ENCODE measurements at regions not wholly inside any gene's neighbourhood (a gene's known extent, or its start where the extent isn't known, plus 50 kb on each side); places are given as distances from the start of the nearest gene placed in this dataset.

GRCh38 chr6:45822873-45823272 lies 192.8 kb downstream of the CLIC5 start:
- no peak for DNase-seq
- Histone ChIP-seq H4K20me1 (ENCODE audit: insufficient read depth, low read length) (no peaks in the 10 kb centered on the region), H3K4me3 (ENCODE audit: low read length) (no peak overlapping the region), H3K79me2 (ENCODE audit: low read length) (no peaks in the 10 kb centered on the region), H3K27ac (ENCODE audit: low read length) (no peak overlapping the region), H3K36me3 (replicated peaks; ENCODE audit: insufficient read depth, low read length) (no peaks in the 10 kb centered on the region), H3K27me3 (replicated peaks; ENCODE audit: insufficient read depth, low read length) (no peaks in the 10 kb centered on the region), H3K4me1 (ENCODE audit: low read length) (no peaks in the 10 kb centered on the region), H3K9me3 (replicated peaks; ENCODE audit: insufficient read depth, low read length) (no peaks in the 10 kb centered on the region), H3K9ac (ENCODE audit: low read length) (no peak overlapping the region), H3F3A (ENCODE audit: insufficient read depth, low read length) (no peaks in the 10 kb centered on the region), H3K9me2 (replicated peaks; ENCODE audit: insufficient read depth, low read length) (no peaks in the 10 kb centered on the region), H3K4me2 (ENCODE audit: low read depth, low read length) (no peak overlapping the region), H2AFZ (ENCODE audit: low read length) (no peak overlapping the region)
- TF ChIP-seq EZH2 (optimal IDR thresholded peaks at IDR 0.05; ENCODE audit: low read depth, low read length) (no peak), CTCF (IDR thresholded peaks at IDR 0.05; ENCODE audit: low read length) (no peak), EZH2phosphoT487 (IDR thresholded peaks at IDR 0.05; ENCODE audit: low read length) (no peak)

GRCh38 chr6:45822246-45822812 lies 193.3 kb downstream of the CLIC5 start:
- Histone ChIP-seq H2AFZ (ENCODE audit: low read length) (no peak overlapping the region), H3K9me2 (replicated peaks; ENCODE audit: insufficient read depth, low read length) (no peaks in the 10 kb centered on the region), H3K4me1 (ENCODE audit: low read length) (no peaks in the 10 kb centered on the region), H3K36me3 (replicated peaks; ENCODE audit: insufficient read depth, low read length) (no peaks in the 10 kb centered on the region), H3K4me2 (ENCODE audit: low read depth, low read length) (no peak overlapping the region), H3K79me2 (ENCODE audit: low read length) (no peaks in the 10 kb centered on the region), H3F3A (ENCODE audit: insufficient read depth, low read length) (no peaks in the 10 kb centered on the region), H3K27me3 (replicated peaks; ENCODE audit: insufficient read depth, low read length) (no peaks in the 10 kb centered on the region), H3K9ac (ENCODE audit: low read length) (no peak overlapping the region), H3K9me3 (replicated peaks; ENCODE audit: insufficient read depth, low read length) (no peaks in the 10 kb centered on the region), H3K4me3 (ENCODE audit: low read length) (no peak overlapping the region), H4K20me1 (ENCODE audit: insufficient read depth, low read length) (no peaks in the 10 kb centered on the region), H3K27ac (ENCODE audit: low read length) (no peak overlapping the region)
- no peak for DNase-seq
- TF ChIP-seq CTCF (IDR thresholded peaks at IDR 0.05; ENCODE audit: low read length): no peak
- no peak for TF ChIP-seq EZH2 (optimal IDR thresholded peaks at IDR 0.05; ENCODE audit: low read depth, low read length)
- TF ChIP-seq EZH2phosphoT487 (IDR thresholded peaks at IDR 0.05; ENCODE audit: low read length): no peak

GRCh38 chr6:45818655-45819054 lies 197.0 kb downstream of the CLIC5 start:
- H3K4me2 ChIP-seq (ENCODE audit: low read depth, low read length): no peak overlapping the region
- no peak for DNase-seq

More at GRCh38 chr6:45818655-45819054, 197.0 kb downstream of the CLIC5 start:
- Histone ChIP-seq H3K27ac (ENCODE audit: low read length) (no peak overlapping the region), H4K20me1 (ENCODE audit: insufficient read depth, low read length) (no peaks in the 10 kb centered on the region), H3K9me3 (replicated peaks; ENCODE audit: insufficient read depth, low read length) (no peaks in the 10 kb centered on the region), H3K9me2 (replicated peaks; ENCODE audit: insufficient read depth, low read length) (no peaks in the 10 kb centered on the region), H3K27me3 (replicated peaks; ENCODE audit: insufficient read depth, low read length) (no peaks in the 10 kb centered on the region), H3K36me3 (replicated peaks; ENCODE audit: insufficient read depth, low read length) (no peaks in the 10 kb centered on the region), H3K9ac (ENCODE audit: low read length) (no peak overlapping the region), H3F3A (ENCODE audit: insufficient read depth, low read length) (0 out of 2 replicates have a peak, but pooled peaks cover 4% of the 10 kb centered on the region), H3K4me3 (ENCODE audit: low read length) (no peak overlapping the region), H3K4me1 (ENCODE audit: low read length) (peaks cover 10% of the 10 kb centered on the region), H2AFZ (ENCODE audit: low read length) (no peak overlapping the region), H3K79me2 (ENCODE audit: low read length) (no peaks in the 10 kb centered on the region)
- TF ChIP-seq EZH2 (optimal IDR thresholded peaks at IDR 0.05; ENCODE audit: low read depth, low read length) (no peak), EZH2phosphoT487 (IDR thresholded peaks at IDR 0.05; ENCODE audit: low read length) (no peak), CTCF (IDR thresholded peaks at IDR 0.05; ENCODE audit: low read length) (no peak)
